GM21529 (cell line): ENCODE measurements at regions not wholly inside any gene's neighbourhood (a gene's known extent, or its start where the extent isn't known, plus 50 kb on each side); places are given as distances from the start of the nearest gene placed in this dataset.
"Not testable (repeated sequence)": the region's sequence is repeated elsewhere in the genome, so short reads cannot be mapped to it uniquely, and the experiment has no call there.

ENCODE experiments used
- ATAC-seq: cut with Tn5 transposase; IDR thresholded peaks from one replicate; pipeline ENCODE4 v1.9.1; 2021; ENCODE audit not compliant: unreplicated experiment

GRCh38 chr13:111411919-111412650, 91.6 kb downstream of the TEX29 start:
- no peak for ATAC-seq

- ATAC-seq = no peak
Measured at GRCh38 chr13:111413407-111414187, 93.2 kb downstream of the TEX29 start.

DNA sequence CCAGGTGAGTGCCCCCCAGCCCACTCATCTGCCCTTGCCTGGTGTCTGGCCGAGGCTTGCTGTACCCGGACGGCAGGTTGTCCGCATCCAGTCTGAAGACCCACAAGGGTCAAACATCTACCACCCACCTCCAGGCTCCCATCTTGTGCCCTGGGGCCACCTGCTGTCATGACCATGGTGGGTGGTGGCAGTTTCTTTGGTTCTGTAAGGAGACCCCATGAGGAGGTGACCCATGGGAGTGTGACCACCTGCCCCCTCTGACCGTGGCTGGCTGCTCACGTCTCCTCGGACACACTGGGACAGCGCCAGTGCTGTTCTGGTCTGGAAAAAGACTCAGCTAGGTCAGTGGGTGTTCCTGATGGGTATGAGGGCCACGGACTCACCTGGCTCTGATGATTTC, 93.9 kb downstream of the TEX29 start:
- ATAC-seq = no peak

- ATAC-seq = no peak
Measured at GRCh38 chr13:111415246-111415645, 94.8 kb downstream of the TEX29 start.

DNA sequence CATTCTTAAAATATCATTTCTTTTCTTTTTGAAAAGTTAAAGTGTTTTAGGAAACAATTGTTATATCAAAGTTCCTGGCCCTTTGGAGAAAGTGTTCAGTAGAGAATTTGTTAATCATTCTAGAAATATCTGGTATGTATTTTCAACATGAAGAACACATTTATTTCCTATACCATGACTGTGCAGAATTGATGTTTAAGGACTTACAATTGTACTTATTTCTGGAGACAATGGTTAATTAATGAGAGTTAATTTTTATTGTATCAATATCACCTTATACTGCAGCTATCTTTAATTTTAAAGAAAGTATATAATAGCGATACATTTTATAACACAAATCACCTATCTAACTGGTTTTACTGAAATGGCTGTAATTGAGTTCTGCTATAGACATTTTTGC, 95.3 kb downstream of the TEX29 start:
- no peak for ATAC-seq

DNA sequence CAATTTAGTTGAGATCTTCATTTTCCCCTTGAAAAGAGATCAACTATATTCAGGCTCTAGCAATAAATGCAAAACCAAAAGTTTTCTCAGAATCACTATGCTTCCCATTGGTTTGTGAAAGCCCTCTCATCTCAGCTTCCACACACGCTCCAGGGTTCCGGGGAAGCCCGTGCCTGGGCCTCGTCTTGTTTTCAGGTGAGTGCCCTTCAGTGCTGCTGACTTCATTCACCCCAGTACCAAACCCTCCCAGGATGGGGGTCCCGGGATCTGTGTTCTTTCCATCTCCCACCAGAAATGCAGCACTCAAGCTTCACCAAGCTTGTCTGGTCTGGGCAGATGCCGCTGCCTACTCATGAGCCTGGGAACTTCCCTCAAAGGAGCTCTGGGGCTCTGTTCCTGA, 97.7 kb downstream of the TEX29 start:
- ATAC-seq = no peak

DNA sequence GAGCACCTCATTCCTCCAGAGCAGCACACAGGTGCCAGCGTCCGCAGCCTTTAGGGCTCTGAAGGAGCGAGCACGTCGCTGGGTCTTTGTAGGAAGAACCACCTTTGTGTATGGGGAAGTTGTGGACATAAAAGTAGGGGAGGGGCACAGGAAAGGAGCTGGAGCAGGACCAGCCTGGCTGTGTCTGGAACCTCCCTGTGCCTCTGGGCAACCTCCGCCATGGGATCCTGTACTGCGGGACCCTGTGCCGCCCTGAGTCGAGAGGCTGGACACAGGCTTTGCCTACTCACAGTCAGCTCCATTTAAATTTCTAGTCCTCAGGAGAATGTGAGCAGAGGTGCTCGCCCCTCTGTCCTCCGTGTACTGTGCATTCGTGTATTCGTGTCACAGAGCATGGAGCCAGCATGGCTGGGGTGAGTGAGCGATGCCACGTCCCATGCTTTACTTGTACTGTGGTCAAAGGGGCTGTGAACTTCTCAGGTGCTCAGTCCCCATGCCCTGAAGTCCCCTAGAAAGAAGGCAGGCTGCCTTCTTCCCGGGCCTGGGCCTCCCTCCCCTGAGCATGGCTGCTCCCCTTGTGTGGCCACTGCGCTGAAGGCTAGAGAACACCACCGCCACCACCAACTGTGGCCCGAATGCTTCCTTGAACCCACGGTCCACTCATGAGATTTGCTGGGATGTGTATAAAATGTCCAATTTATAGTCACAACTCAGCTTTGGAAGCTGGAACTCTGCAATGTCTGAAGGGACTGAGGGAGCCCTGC, 99.9 kb downstream of the TEX29 start:
- ATAC-seq = no peak

DNA sequence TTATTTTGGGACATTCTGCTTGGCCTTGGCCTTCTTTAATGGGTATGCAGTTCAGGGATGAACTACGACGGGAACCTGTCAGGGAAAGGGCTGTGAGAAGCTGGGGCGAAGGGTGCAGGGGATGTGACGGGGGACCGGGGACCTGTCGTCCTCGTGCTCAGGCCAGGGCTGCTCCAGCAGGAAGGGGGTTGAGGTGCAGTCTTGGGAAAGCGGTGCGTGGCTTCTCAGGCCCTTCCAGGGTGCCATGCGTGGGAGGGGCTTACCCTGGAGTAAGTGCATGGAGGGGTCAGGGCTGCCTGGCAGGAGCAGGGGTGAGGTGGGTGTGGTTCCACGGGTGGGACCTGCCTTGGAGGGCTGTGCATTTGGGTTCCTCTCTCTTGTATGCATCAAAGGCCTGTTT, 100.8 kb downstream of the TEX29 start:
- ATAC-seq = no peak

- no peak for ATAC-seq
Measured at GRCh38 chr13:111422348-111422747, 101.9 kb downstream of the TEX29 start.

DNA sequence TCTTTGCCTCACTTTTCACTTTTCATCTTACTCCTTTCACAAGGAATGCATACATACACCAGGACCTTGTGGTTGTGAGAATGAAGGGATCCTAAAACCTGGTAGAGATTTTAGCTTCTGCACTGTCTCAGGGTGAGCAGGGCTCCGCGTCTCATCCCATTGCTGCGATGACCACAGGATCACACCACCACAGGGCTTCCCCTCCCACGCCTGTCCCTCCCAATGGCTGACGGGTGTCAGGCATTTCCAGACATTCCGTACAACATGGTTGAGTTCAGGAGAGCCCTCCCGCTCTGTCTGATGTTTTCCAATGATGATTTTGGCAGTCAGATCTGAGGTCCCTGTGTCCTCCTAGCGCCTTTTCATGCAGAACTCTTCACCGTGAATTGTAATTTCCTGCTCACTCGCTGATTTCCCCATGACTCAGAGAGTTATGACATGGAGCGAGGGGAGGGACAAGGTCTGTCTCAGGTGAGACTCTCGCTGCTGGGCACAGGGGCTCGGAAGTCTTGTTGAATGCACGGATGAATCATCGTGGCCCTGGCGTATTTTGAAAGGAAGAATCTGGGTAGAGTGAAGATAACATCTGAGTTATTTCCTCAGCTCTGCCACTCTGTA, 102.8 kb downstream of the TEX29 start:
- ATAC-seq = no peak

- ATAC-seq = no peak
Measured at GRCh38 chr13:111424134-111424533, 103.7 kb downstream of the TEX29 start.

DNA sequence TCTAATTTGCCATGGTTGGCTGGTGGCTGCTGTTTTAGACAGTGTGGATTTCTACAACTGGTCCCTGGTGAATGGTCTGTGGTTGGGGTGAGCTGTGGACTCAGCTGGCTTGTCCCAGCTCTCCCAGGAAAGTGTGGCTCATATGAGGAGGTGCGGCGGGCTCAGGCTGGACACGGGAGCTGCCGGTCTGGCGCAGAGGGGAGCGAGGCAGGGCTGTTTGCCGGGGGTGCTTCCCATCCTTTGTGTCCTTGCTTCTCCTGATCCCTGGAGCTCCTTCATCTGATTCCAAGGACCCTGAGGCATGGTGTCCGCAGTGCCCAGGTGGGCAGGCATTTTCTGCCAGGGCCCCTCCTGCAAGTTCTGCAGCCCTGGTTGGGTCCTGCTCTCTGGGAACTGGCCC, 104.9 kb downstream of the TEX29 start:
- no peak for ATAC-seq

GRCh38 chr13:111429064-111429558, 108.7 kb downstream of the TEX29 start:
- peak; percentile 70 for ATAC-seq

DNA sequence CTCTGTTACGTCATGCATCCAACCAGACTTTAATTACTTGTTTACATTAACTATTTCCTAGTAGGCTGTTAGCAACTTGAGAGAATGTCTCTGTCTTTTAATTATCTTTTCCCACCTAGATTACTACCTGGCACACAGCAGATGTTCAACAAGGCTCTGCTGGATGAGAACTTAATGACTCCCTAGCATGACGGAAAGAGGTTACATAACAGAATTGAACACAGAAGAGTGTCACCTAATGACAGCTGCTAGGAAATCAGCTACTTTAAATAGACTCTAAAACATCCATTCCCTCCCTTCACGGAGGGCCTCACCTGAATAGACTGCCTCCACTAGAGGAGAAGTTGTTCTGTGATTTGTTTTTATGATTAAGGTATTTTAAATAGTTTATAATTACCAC, 110.8 kb downstream of the TEX29 start:
- no peak for ATAC-seq

GRCh38 chr13:111434578-111435159, 114.2 kb downstream of the TEX29 start:
- ATAC-seq = no peak

- no peak for ATAC-seq
Measured at GRCh38 chr13:111436446-111436845, 116.0 kb downstream of the TEX29 start.

DNA sequence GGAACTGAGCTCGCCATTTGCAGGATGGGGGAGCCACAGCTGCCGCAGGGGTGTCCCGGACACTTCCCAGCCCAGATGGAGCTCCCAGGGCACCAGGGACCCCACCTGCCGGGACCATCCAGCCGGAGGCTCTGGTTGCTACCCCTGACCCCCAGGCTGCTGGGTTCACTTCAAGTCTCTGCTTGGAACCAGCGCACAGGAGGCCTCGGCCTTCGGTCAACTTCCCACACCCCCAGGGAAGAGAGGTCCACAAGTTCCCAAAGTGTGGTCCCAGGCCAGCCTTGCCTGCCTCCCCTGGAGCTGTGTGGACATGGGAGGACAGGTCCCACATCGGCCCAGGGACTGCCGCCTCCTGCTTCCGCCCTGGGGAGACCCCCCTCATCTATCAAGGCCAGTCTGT, 117.0 kb downstream of the TEX29 start:
- no peak for ATAC-seq

GRCh38 chr13:111437856-111438547, 117.6 kb downstream of the TEX29 start:
- no peak for ATAC-seq

- not testable (repeated sequence) for ATAC-seq
Measured at GRCh38 chr13:111440492-111440891, 120.0 kb downstream of the TEX29 start.

GRCh38 chr13:111443981-111444380, 123.5 kb downstream of the TEX29 start:
- ATAC-seq = no peak
